ENCODE measurements at regions not wholly inside any gene's neighbourhood (a gene's known extent, or its start where the extent isn't known, plus 50 kb on each side); places are given as distances from the start of the nearest gene placed in this dataset.
"Not testable (repeated sequence)": the region's sequence is repeated elsewhere in the genome, so short reads cannot be mapped to it uniquely, and the experiment has no call there.

- no peak for DNase-seq (ENCODE audit: low read depth)
Observed at GRCh38 chr1:99501871-99502270, 144.0 kb upstream of the PALMD start.

- no peak for DNase-seq (ENCODE audit: low read depth)
Observed at GRCh38 chr1:99502400-99502799, 143.5 kb upstream of the PALMD start.

GRCh38 chr1:99503276-99503747, 142.6 kb upstream of the PALMD start:
- peak; percentile 31 for DNase-seq (ENCODE audit: low read depth)

- DNase-seq (ENCODE audit: low read depth): no peak
Observed at GRCh38 chr1:99504287-99504686, 141.6 kb upstream of the PALMD start.

- no peak for DNase-seq (ENCODE audit: low read depth)
Observed at GRCh38 chr1:99506631-99507030, 139.3 kb upstream of the PALMD start.

GRCh38 chr1:99507446-99507845, 138.5 kb upstream of the PALMD start:
- DNase-seq (ENCODE audit: low read depth): not testable (repeated sequence)

GRCh38 chr1:99507906-99508732, 137.8 kb upstream of the PALMD start:
- no peak for DNase-seq (ENCODE audit: low read depth)

- DNase-seq (ENCODE audit: low read depth): not testable (repeated sequence)
Observed at GRCh38 chr1:99508733-99509445, 137.0 kb upstream of the PALMD start.

GRCh38 chr1:99514823-99515552, 130.9 kb upstream of the PALMD start:
- not testable (repeated sequence) for DNase-seq (ENCODE audit: low read depth)

- DNase-seq (ENCODE audit: low read depth): no peak
Observed at GRCh38 chr1:99516141-99516540, 129.8 kb upstream of the PALMD start.

GRCh38 chr1:99520121-99520520, 125.8 kb upstream of the PALMD start:
- DNase-seq (ENCODE audit: low read depth): no peak

- no peak for DNase-seq (ENCODE audit: low read depth)
Observed at GRCh38 chr1:99525331-99525730, 120.6 kb upstream of the PALMD start.

GRCh38 chr1:99527078-99527477, 118.8 kb upstream of the PALMD start:
- no peak for DNase-seq (ENCODE audit: low read depth)

- DNase-seq (ENCODE audit: low read depth): no peak
Observed at GRCh38 chr1:99527545-99527944, 118.4 kb upstream of the PALMD start.

- no peak for DNase-seq (ENCODE audit: low read depth)
Observed at GRCh38 chr1:99529002-99529401, 116.9 kb upstream of the PALMD start.

GRCh38 chr1:99531578-99532275, 114.2 kb upstream of the PALMD start:
- no peak for DNase-seq (ENCODE audit: low read depth)

GRCh38 chr1:99532276-99532580, 113.7 kb upstream of the PALMD start:
- no peak for DNase-seq (ENCODE audit: low read depth)

GRCh38 chr1:99533909-99534637, 111.8 kb upstream of the PALMD start:
- no peak for DNase-seq (ENCODE audit: low read depth)

- no peak for DNase-seq (ENCODE audit: low read depth)
Observed at GRCh38 chr1:99534638-99534930, 111.3 kb upstream of the PALMD start.

- DNase-seq (ENCODE audit: low read depth): no peak
Observed at GRCh38 chr1:99535470-99536164, 110.3 kb upstream of the PALMD start.

All from non-pigmented ciliary epithelial cell (primary cell).